GM23248 (cell line): ENCODE measurements at regions not wholly inside any gene's neighbourhood (a gene's known extent, or its start where the extent isn't known, plus 50 kb on each side); places are given as distances from the start of the nearest gene placed in this dataset.

ENCODE experiments used
- DNase-seq: peaks from one replicate; pipeline ENCODE4 v3.0.0-alpha.2; 2015
- H2AFZ ChIP-seq: fragments of 200-600 bp; sonication (generic); 2 replicates; pipeline ENCODE4 v1.6.1; 2016; ENCODE audit warnings: antibody characterized with exemption
- H3F3A ChIP-seq: fragments of 200-600 bp; sonication (generic); 2 replicates; pipeline ENCODE4 v1.6.1; 2016; ENCODE audit warnings: mild to moderate bottlenecking, antibody characterized with exemption, mixed run types; ENCODE audit not compliant: insufficient read depth
- H3K27ac ChIP-seq: fragments of 200-600 bp; sonication (generic); 2 replicates; pipeline ENCODE4 v1.5.1; 2016; ENCODE audit warnings: mild to moderate bottlenecking
- H3K27me3 ChIP-seq: fragments of 200-600 bp; sonication (generic); replicated peaks from 2 replicates; pipeline ENCODE4 v1.6.1; 2016; ENCODE audit warnings: mild to moderate bottlenecking; ENCODE audit not compliant: insufficient read depth
- H3K36me3 ChIP-seq: fragments of 200-600 bp; sonication (generic); 2 replicates; pipeline ENCODE4 v1.6.1; 2016; ENCODE audit warnings: low read depth, mild to moderate bottlenecking
- H3K4me1 ChIP-seq: fragments of 200-600 bp; sonication (generic); 2 replicates; pipeline ENCODE4 v1.6.1; 2016; ENCODE audit warnings: mild to moderate bottlenecking; ENCODE audit not compliant: insufficient read depth
- H3K4me2 ChIP-seq: fragments of 200-600 bp; sonication (generic); one replicate; pipeline ENCODE4 v1.6.1; 2016; ENCODE audit warnings: mild to moderate bottlenecking; ENCODE audit not compliant: unreplicated experiment
- H3K4me3 ChIP-seq: fragments of 200-600 bp; sonication (generic); 2 replicates; pipeline ENCODE4 v1.5.1; 2016; ENCODE audit warnings: mild to moderate bottlenecking
- H3K79me2 ChIP-seq: fragments of 200-600 bp; sonication (generic); 2 replicates; pipeline ENCODE4 v1.6.1; 2016; ENCODE audit warnings: mild to moderate bottlenecking; ENCODE audit not compliant: insufficient read depth
- H3K9ac ChIP-seq: fragments of 200-600 bp; sonication (generic); 2 replicates; pipeline ENCODE4 v1.6.1; 2016; ENCODE audit warnings: mild to moderate bottlenecking
- H3K9me2 ChIP-seq: fragments of 200-600 bp; sonication (generic); 2 replicates; pipeline ENCODE4 v1.6.1; 2016; ENCODE audit warnings: mixed run types, mild to moderate bottlenecking, moderate library complexity; ENCODE audit not compliant: insufficient read depth
- H3K9me3 ChIP-seq: fragments of 200-600 bp; sonication (generic); one replicate; pipeline ENCODE4 v1.6.1; 2017; ENCODE audit warnings: low read depth
- H4K20me1 ChIP-seq: fragments of 200-600 bp; sonication (generic); 2 replicates; pipeline ENCODE4 v1.6.0; 2016; ENCODE audit not compliant: insufficient read depth
- EZH2 ChIP-seq: fragments of 200-600 bp; sonication (generic); IDR thresholded peaks from 2 replicates; pipeline ENCODE4 v1.6.1; 2018; ENCODE audit warnings: antibody characterized with exemption, mild to moderate bottlenecking; ENCODE audit not compliant: insufficient read depth, poor library complexity, severe bottlenecking
- EZH2phosphoT487 ChIP-seq: fragments of 200-600 bp; sonication (generic); IDR thresholded peaks from 2 replicates; pipeline ENCODE4 v1.6.1; 2018; ENCODE audit warnings: antibody characterized with exemption, moderate library complexity, mild to moderate bottlenecking, low read depth; ENCODE audit not compliant: insufficient read depth
- WGBS, 2 experiments: methylation state at CpG; one replicate each; pipeline ENCODE4 v1.1.6; 2015 to 2017; ENCODE audit warnings: low lambda C conversion rate in 2 of 2, low coverage in 1 of 2; ENCODE audit errors: missing lambda C conversion rate in 2 of 2; 5-methylcytosine and 5-hydroxymethylcytosine counted together
- in situ Hi-C: fragments of 300-500 bp; cut with MboI; formaldehyde crosslinking; loops from 2 replicates; pipeline ENCODE4 v1.15.0; 2020

GRCh38 chr2:12606472-12607000, 110.2 kb upstream of the TRIB2 start:
- H3K9me3 ChIP-seq = no peaks in the 10 kb centered on the region
- in situ Hi-C loops = no loop called here
- H3K36me3 ChIP-seq = no peaks in the 10 kb centered on the region
- peak overlapping the region; percentile 42 for H3K27ac ChIP-seq
- peaks cover 32% of the 10 kb centered on the region for H3K4me1 ChIP-seq
- no peaks in the 10 kb centered on the region for H3K79me2 ChIP-seq
- no peaks in the 10 kb centered on the region for H3K27me3 ChIP-seq
- H3K4me2 ChIP-seq = peak overlapping the region; percentile 49
- no peaks in the 10 kb centered on the region for H4K20me1 ChIP-seq
- WGBS, 2 experiments = 2% methylated on average over 5 of the region's 5 CpGs
- TF ChIP-seq EZH2 (no peak), EZH2phosphoT487 (no peak)
- H3K9me2 ChIP-seq = 0 out of 2 replicates have a peak, but pooled peaks cover 3% of the 10 kb centered on the region
- peak; percentile 66 for DNase-seq
- peak overlapping the region; percentile 40; the same call in 1 of the 2 replicates for H2AFZ ChIP-seq
- peaks cover 18% of the 10 kb centered on the region; the same call in 1 of the 2 replicates for H3F3A ChIP-seq
- peak overlapping the region; percentile 30 for H3K4me3 ChIP-seq
- H3K9ac ChIP-seq = peak overlapping the region; percentile 12; the same call in 1 of the 2 replicates

GRCh38 chr2:12607971-12608370, 108.8 kb upstream of the TRIB2 start:
- WGBS, 2 experiments = 62 to 79% methylated on average over 3 of the region's 3 CpGs
- Histone ChIP-seq H3K9me2 (0 out of 2 replicates have a peak, but pooled peaks cover 3% of the 10 kb centered on the region), H3K4me1 (peaks cover 25% of the 10 kb centered on the region), H3K9ac (no peak overlapping the region), H4K20me1 (no peaks in the 10 kb centered on the region), H3K79me2 (no peaks in the 10 kb centered on the region), H3K9me3 (no peaks in the 10 kb centered on the region), H3K36me3 (no peaks in the 10 kb centered on the region), H3F3A (peaks cover 18% of the 10 kb centered on the region; the same call in 1 of the 2 replicates), H3K4me2 (no peak overlapping the region), H3K27me3 (no peaks in the 10 kb centered on the region), H3K4me3 (no peak overlapping the region), H3K27ac (no peak overlapping the region), H2AFZ (no peak overlapping the region)
- no peak for TF ChIP-seq EZH2phosphoT487
- TF ChIP-seq EZH2 = no peak
- in situ Hi-C loops = no loop called here
- DNase-seq = peak; percentile 36

GRCh38 chr2:12610314-12610713, 106.4 kb upstream of the TRIB2 start:
- H3K4me2 ChIP-seq = no peak overlapping the region
- no peaks in the 10 kb centered on the region for H3K36me3 ChIP-seq
- no peaks in the 10 kb centered on the region for H3K79me2 ChIP-seq
- peaks cover 22% of the 10 kb centered on the region for H3K4me1 ChIP-seq
- in situ Hi-C loops = no loop called here
- no peak overlapping the region for H2AFZ ChIP-seq
- no peak overlapping the region for H3K27ac ChIP-seq
- no peaks in the 10 kb centered on the region for H3K9me3 ChIP-seq
- H3F3A ChIP-seq = peaks cover 16% of the 10 kb centered on the region; the same call in 1 of the 2 replicates
- DNase-seq = no peak
- H3K4me3 ChIP-seq = no peak overlapping the region
- no peak overlapping the region for H3K9ac ChIP-seq
- no peaks in the 10 kb centered on the region for H3K9me2 ChIP-seq
- H3K27me3 ChIP-seq = no peaks in the 10 kb centered on the region
- H4K20me1 ChIP-seq = no peaks in the 10 kb centered on the region
- TF ChIP-seq EZH2 (no peak), EZH2phosphoT487 (no peak)

GRCh38 chr2:12612168-12612567, 104.6 kb upstream of the TRIB2 start:
- Histone ChIP-seq H3K27ac (no peak overlapping the region), H3K79me2 (no peaks in the 10 kb centered on the region), H4K20me1 (no peaks in the 10 kb centered on the region), H2AFZ (no peak overlapping the region), H3K27me3 (no peaks in the 10 kb centered on the region), H3K9me3 (no peaks in the 10 kb centered on the region), H3K9me2 (no peaks in the 10 kb centered on the region), H3F3A (0 out of 2 replicates have a peak, but pooled peaks cover 3% of the 10 kb centered on the region), H3K4me3 (no peak overlapping the region), H3K36me3 (no peaks in the 10 kb centered on the region), H3K4me2 (no peak overlapping the region), H3K4me1 (peaks cover 5% of the 10 kb centered on the region; the same call in 1 of the 2 replicates), H3K9ac (no peak overlapping the region)
- no peak for DNase-seq
- in situ Hi-C loops = no loop called here
- 93 to 94% methylated on average over 2 of the region's 2 CpGs for WGBS, 2 experiments
- TF ChIP-seq EZH2 (no peak), EZH2phosphoT487 (no peak)

- 71 to 72% methylated on average over 2 of the region's 2 CpGs for WGBS, 2 experiments
- no peaks in the 10 kb centered on the region for H4K20me1 ChIP-seq
- TF ChIP-seq EZH2phosphoT487 (no peak), EZH2 (no peak)
- H3F3A ChIP-seq = no peaks in the 10 kb centered on the region
- no peak for DNase-seq
- H3K36me3 ChIP-seq = no peaks in the 10 kb centered on the region
- H3K4me3 ChIP-seq = no peak overlapping the region
- in situ Hi-C loops = no loop called here
- H3K79me2 ChIP-seq = no peaks in the 10 kb centered on the region
- H3K4me2 ChIP-seq = no peak overlapping the region
- no peak overlapping the region for H2AFZ ChIP-seq
- H3K4me1 ChIP-seq = 0 out of 2 replicates have a peak, but pooled peaks cover 3% of the 10 kb centered on the region
- H3K27ac ChIP-seq = no peak overlapping the region
- H3K27me3 ChIP-seq = no peaks in the 10 kb centered on the region
- H3K9ac ChIP-seq = no peak overlapping the region
- no peaks in the 10 kb centered on the region for H3K9me3 ChIP-seq
- H3K9me2 ChIP-seq = no peaks in the 10 kb centered on the region
These were observed 104.1 kb upstream of the TRIB2 start for GRCh38 chr2:12612671-12613070.
